Testis (tissue), 2 donors: ENCODE measurements at regions not wholly inside any gene's neighbourhood (a gene's known extent, or its start where the extent isn't known, plus 50 kb on each side); places are given as distances from the start of the nearest gene placed in this dataset.

Source experiments
- DNase-seq: peaks from one replicate; pipeline ENCODE4 v3.0.0-alpha.2; 2019
- H3K27ac ChIP-seq, 2 donors: fragments of 200-600 bp; sonication (generic); one replicate each; pipeline ENCODE4 v1.5.1; 2019
- H3K27me3 ChIP-seq: fragments of 200-600 bp; sonication (generic); one replicate; pipeline ENCODE4 v1.5.1; 2019
- H3K36me3 ChIP-seq: fragments of 200-600 bp; sonication (generic); one replicate; pipeline ENCODE4 v1.5.1; 2017; ENCODE audit warnings: low read depth; ENCODE audit errors: missing control alignments
- H3K4me1 ChIP-seq: fragments of 200-600 bp; sonication (generic); one replicate; pipeline ENCODE4 v1.5.1; 2019
- H3K4me3 ChIP-seq, 2 donors: fragments of 200-600 bp; sonication (generic); one replicate each; pipeline ENCODE4 v1.5.1; 2017 to 2019
- H3K9me3 ChIP-seq: fragments of 200-600 bp; sonication (generic); one replicate; pipeline ENCODE4 v1.5.1; 2017
- CTCF ChIP-seq, 3 experiments: fragments of 450-650 bp in 2 of 3; fragments of 200-600 bp in 1 of 3; sonication (generic) in 1 of 3; IDR thresholded peaks; one replicate each; pipeline ENCODE4 v1.5.1; 2016 to 2019; ENCODE audit warnings: antibody characterized with exemption in 3 of 3, mild to moderate bottlenecking in 2 of 3, moderate library complexity in 1 of 3
- POLR2A ChIP-seq: fragments of 450-650 bp; IDR thresholded peaks from one replicate; pipeline ENCODE4 v1.6.1; 2017; ENCODE audit warnings: antibody characterized with exemption, mild to moderate bottlenecking, moderate library complexity
- WGBS, 2 donors: methylation state at CpG; one replicate each; pipeline ENCODE4 v1.1.5; 2018; 5-methylcytosine and 5-hydroxymethylcytosine counted together
- intact Hi-C: fragments of 100-400 bp; cut with DNase I; formaldehyde crosslinking; loops from one replicate; pipeline ENCODE4 v1.15.1; 2023; ENCODE audit warnings: low total_unique reads
- small RNA-seq, 2 donors: library from RNA; depleted of rRNA; stranded (forward); fragments of <200 nt; gene quantifications; one replicate each; pipeline ENCODE3, GENCODE V24; 2016

GRCh38 chr2:49219741-49220140 is 65.4 kb upstream of the FSHR start:
- Histone ChIP-seq H3K4me3 (no peak overlapping the region), H3K9me3 (no peaks in the 10 kb centered on the region), H3K4me1 (no peaks in the 10 kb centered on the region), H3K27me3 (no peaks in the 10 kb centered on the region), H3K27ac (no peak overlapping the region), H3K36me3 (no peaks in the 10 kb centered on the region)
- intact Hi-C loops: no loop called here
- no peak for DNase-seq
- TF ChIP-seq CTCF (IDR thresholded peaks at IDR 0.05) (no peak), POLR2A (no peak)
- WGBS, 2 donors: 94% methylated on average over 1 of the region's 1 CpG

- H3K27me3 ChIP-seq: no peaks in the 10 kb centered on the region
- 44 to 58% methylated on average over 9 to 10 of the region's 10 CpGs for WGBS, 2 donors
- H3K27ac ChIP-seq: no peak overlapping the region
- no peaks in the 10 kb centered on the region for H3K36me3 ChIP-seq
- no peaks in the 10 kb centered on the region for H3K9me3 ChIP-seq
- DNase-seq: no peak
- no peak for TF ChIP-seq POLR2A
- TF ChIP-seq CTCF (IDR thresholded peaks at IDR 0.05): no peak
- intact Hi-C loops: no loop called here
- no peaks in the 10 kb centered on the region for H3K4me1 ChIP-seq
- no peak overlapping the region for H3K4me3 ChIP-seq
Observed at GRCh38 chr2:49210191-49210590, 55.9 kb upstream of the FSHR start.

GRCh38 chr2:49207204-49207603 is 52.9 kb upstream of the FSHR start:
- H3K27me3 ChIP-seq: no peaks in the 10 kb centered on the region
- H3K27ac ChIP-seq: no peak overlapping the region
- H3K4me1 ChIP-seq: no peaks in the 10 kb centered on the region
- WGBS, 2 donors: 63 to 76% methylated on average over 3 of the region's 3 CpGs
- no peak overlapping the region for H3K4me3 ChIP-seq
- no peaks in the 10 kb centered on the region for H3K9me3 ChIP-seq
- no peak for TF ChIP-seq CTCF (IDR thresholded peaks at IDR 0.05)
- no peak for TF ChIP-seq POLR2A
- no peaks in the 10 kb centered on the region for H3K36me3 ChIP-seq
- no peak for DNase-seq
- intact Hi-C loops: no loop called here

Small RNA genes lying in the stretch of these regions (small RNA-seq; reads per million reads assigned to genes)
- 0 reads per million in 2 donors for gene RNU6-439P
